HG03520 (cell line): ENCODE measurements at regions not wholly inside any gene's neighbourhood (a gene's known extent, or its start where the extent isn't known, plus 50 kb on each side); places are given as distances from the start of the nearest gene placed in this dataset.

Experiments
- ATAC-seq: cut with Tn5 transposase; IDR thresholded peaks from one replicate; pipeline ENCODE4 v1.9.1; 2021; ENCODE audit warnings: mild to moderate bottlenecking, moderate library complexity; ENCODE audit not compliant: unreplicated experiment

GRCh38 chr2:220151341-220151740 is 523.9 kb downstream of the SLC4A3 start:
- no peak for ATAC-seq

DNA sequence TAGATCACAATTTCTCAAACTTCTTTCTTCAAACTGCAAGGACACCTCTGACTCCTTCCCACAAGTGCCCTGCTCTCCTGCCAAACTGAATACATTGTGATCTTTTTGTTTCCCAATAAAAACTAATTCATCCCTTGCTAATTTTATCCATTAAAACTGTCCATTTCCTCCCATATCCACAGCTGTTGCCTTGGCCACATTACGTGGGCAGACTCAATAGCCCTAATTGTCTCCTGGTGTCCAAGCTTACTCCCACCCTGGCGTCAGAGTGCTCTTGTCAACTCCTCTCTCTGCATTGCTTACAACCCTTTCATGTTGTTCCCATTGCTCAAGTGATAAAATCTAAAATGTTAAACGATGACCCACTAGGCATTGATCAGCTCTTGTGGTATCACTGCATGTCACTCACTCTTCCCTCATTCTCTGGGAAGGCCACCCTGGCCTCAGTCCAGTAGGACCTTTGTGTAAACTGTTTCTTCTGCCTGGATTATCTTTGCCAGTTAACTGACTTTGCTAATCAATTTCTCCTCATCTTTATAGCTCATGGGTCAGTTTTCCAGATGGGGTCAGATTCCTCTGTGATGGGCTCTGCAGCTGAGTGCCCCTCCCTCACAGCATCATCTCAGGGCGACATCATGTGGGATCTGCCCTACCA is 525.0 kb downstream of the SLC4A3 start:
- no peak for ATAC-seq

GRCh38 chr2:220153118-220153517 is 525.7 kb downstream of the SLC4A3 start:
- no peak for ATAC-seq

DNA sequence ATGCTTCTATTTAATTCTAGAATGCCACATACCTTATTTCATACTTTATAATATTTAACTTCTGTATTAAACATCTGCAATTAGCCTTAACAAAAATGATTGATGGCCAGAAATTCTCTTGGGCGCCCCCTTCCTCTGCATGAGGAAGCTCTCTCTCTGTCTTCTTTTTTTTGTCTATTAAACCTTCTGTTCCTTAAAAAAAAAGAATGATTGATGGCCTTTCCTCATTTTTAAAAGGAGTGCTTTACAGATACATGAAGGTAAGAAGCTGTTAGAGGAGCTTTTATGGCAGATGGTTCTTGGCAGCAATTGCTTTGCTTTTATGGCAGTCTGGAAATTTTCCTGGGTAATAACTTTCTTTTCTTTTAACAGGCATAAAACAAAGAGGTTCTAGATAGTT is 526.9 kb downstream of the SLC4A3 start:
- ATAC-seq = no peak

GRCh38 chr2:220157312-220157711 is 529.9 kb downstream of the SLC4A3 start:
- ATAC-seq = no peak

DNA sequence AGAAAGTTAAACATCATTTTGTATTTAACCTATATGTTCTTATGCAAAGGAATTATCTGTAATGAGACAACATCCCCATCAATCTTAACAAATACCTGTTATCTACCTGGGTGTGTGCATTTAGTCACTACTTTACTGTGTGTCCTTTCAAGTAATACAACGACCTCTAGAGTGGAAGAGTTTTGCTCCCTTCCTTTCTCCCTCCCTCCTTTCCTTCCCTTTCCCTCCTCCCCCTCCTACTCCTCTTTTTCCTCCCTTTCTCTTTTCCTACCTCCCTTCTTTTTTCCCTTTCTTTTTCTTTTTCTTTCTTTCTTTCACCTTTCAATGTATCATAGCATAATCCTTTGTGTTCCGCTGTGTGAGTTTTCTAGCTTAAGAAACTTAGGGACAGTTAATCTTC is 532.3 kb downstream of the SLC4A3 start:
- ATAC-seq = no peak

DNA sequence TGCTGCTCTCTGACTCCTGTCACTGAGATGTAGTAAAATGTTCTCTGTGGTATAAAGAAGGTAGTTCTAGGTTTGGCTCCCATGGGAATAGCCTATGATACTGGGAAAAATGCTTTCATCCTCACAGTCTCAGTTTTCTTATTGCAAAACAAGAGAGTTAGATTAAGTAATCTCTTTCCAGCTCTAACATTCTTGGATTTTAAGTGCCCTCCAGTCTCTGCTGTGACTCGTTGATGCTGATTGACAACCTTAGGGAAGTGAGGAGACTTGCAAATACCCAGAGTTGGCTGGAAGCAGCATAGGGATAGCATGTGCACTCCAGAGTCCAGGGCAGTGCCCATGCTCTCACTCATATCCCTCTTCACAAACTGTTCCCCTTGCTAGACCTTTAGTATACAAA is 534.9 kb downstream of the SLC4A3 start:
- no peak for ATAC-seq

GRCh38 chr2:220163486-220163885 is 536.1 kb downstream of the SLC4A3 start:
- ATAC-seq = no peak

GRCh38 chr2:220165401-220165800 is 538.0 kb downstream of the SLC4A3 start:
- ATAC-seq = no peak

DNA sequence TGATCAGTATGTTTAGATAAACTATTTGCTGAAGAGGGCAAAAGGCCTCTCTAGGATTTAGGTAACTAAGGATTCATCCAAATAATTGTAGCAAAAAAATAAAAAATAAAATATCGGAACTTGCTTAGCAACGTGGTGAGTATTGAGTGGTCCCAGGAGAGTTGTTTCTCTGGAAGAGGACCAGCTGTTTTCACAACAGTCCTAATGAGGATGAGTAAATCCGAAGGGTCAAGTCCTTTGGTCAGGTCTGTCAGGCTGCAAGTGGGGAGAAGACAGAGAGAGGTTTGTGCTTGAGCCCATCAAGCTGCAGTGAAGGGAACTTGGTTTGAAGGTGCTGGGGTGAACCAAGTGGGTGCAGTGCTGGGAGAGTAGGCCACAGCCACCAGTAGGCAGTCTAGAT is 539.2 kb downstream of the SLC4A3 start:
- ATAC-seq = no peak

GRCh38 chr2:220167956-220168355 is 540.5 kb downstream of the SLC4A3 start:
- ATAC-seq = no peak

- ATAC-seq = no peak
These were observed 541.6 kb downstream of the SLC4A3 start for GRCh38 chr2:220168891-220169546.

DNA sequence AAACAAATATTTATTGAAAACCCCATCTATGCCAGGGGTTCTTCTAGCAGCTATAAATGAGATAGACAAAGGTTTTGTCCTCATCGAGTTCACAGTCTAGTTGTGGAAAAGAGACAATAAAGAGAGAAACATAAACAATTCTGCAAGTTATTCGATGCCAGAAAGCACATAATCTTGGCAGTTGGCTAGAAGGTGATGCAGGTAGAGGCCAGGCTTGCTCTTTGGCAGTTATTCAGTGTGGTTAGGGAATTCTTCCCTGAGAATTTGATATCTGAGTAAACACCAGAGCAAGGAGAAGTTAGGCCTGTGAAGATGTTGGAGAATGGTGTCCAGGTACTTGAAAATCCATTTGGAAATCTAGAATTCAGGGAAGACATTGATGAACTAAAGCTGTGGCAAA is 547.4 kb downstream of the SLC4A3 start:
- ATAC-seq = no peak

GRCh38 chr2:220175967-220176366 is 548.5 kb downstream of the SLC4A3 start:
- ATAC-seq = no peak

GRCh38 chr2:220178991-220179695 is 551.7 kb downstream of the SLC4A3 start:
- ATAC-seq = no peak

GRCh38 chr2:220181165-220181564 is 553.7 kb downstream of the SLC4A3 start:
- ATAC-seq = no peak

- no peak for ATAC-seq
These were observed 555.4 kb downstream of the SLC4A3 start for GRCh38 chr2:220182790-220183189.

- no peak for ATAC-seq
These were observed 558.4 kb downstream of the SLC4A3 start for GRCh38 chr2:220185766-220186305.

DNA sequence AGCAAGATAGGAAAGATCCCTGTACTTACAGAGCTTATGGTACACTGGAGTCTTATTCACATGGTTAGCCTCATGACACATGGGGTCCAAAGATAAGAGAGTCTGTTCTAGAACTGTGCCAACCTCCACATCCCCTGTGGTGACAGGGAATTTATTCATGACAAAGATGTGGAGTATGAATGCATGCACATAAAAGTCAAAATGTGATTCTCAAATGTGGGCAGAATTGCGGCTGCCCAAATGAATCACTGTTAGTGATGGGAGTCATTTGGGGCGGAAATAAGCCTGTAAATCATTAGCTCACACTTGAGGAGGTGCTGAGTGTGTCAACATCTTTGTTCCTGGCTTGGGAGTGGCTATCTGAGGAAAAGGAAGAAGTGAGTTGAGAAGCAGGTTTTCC is 560.6 kb downstream of the SLC4A3 start:
- no peak for ATAC-seq

DNA sequence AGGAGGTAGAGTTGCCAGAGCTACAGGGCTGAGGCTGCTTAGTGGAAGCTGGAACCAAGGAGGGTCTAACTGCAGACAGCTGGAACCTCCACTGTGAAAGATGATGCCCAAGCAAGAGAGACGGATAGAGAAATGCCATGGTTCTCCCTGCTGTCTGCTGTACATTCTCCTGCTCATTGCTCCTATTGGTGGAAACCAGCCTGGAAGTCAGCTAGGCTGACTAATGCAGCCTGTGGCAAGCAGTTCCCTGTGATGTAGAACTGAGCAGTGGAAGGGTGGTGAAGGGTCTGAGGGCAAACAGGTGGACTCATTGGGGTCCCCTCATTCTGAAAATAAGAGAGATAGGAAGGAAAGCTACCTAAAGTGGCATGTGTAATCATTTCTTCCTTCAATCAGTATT is 563.6 kb downstream of the SLC4A3 start:
- ATAC-seq = no peak

GRCh38 chr2:220191737-220192136 is 564.3 kb downstream of the SLC4A3 start:
- no peak for ATAC-seq
